GM23338 (cell line): ENCODE measurements at regions not wholly inside any gene's neighbourhood (a gene's known extent, or its start where the extent isn't known, plus 50 kb on each side); places are given as distances from the start of the nearest gene placed in this dataset.

Experiments
- EZH2 ChIP-seq: fragments of 200-600 bp; sonication (generic); IDR thresholded peaks from one replicate; pipeline ENCODE4 v1.8.0; 2017; ENCODE audit warnings: antibody characterized with exemption, mild to moderate bottlenecking, low read depth; ENCODE audit not compliant: unreplicated experiment
- JUNB ChIP-seq: IDR thresholded peaks from one replicate; pipeline ENCODE4 v1.6.1; 2016; ENCODE audit warnings: antibody characterized with exemption; ENCODE audit not compliant: unreplicated experiment
- TF ChIP-seq, protein P1 (sequence below): fragments of 250-450 bp; sonication (Bioruptor Pico); IDR thresholded peaks from 2 replicates; pipeline ENCODE4 v1.5.0; 2020; ENCODE audit warnings: mild to moderate bottlenecking, moderate library complexity
- TF ChIP-seq, protein P2 (sequence below), 2 experiments: fragments of 200-600 bp in 1 of 2; sonication (generic) in 1 of 2; conservative IDR thresholded peaks; 2 replicates each; pipeline versions ENCODE4 v1.5.1 to v1.6.1; 2016 to 2017; ENCODE audit warnings: antibody characterized with exemption in 2 of 2, low read depth in 2 of 2, mild to moderate bottlenecking in 2 of 2, moderate library complexity in 1 of 2

DNA sequence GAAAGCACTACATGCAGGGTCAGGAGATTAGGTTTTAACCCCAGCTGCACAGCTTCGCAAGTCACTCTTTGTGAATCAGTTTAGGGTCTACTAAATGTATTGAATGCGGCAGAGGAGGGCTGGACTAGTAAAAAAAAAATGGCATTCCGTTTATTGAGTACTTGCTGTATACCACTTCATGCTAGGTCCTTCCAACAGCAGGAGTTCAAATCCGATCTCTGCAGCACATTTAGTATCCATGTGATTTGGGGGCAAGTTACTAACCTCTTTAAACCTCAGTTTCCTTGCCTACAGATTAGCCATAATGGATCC is 204.4 kb downstream of the SNCAIP start:
- TF ChIP-seq JUNB (no peak), EZH2 (no peak)
- TF ChIP-seq, protein P1, sequence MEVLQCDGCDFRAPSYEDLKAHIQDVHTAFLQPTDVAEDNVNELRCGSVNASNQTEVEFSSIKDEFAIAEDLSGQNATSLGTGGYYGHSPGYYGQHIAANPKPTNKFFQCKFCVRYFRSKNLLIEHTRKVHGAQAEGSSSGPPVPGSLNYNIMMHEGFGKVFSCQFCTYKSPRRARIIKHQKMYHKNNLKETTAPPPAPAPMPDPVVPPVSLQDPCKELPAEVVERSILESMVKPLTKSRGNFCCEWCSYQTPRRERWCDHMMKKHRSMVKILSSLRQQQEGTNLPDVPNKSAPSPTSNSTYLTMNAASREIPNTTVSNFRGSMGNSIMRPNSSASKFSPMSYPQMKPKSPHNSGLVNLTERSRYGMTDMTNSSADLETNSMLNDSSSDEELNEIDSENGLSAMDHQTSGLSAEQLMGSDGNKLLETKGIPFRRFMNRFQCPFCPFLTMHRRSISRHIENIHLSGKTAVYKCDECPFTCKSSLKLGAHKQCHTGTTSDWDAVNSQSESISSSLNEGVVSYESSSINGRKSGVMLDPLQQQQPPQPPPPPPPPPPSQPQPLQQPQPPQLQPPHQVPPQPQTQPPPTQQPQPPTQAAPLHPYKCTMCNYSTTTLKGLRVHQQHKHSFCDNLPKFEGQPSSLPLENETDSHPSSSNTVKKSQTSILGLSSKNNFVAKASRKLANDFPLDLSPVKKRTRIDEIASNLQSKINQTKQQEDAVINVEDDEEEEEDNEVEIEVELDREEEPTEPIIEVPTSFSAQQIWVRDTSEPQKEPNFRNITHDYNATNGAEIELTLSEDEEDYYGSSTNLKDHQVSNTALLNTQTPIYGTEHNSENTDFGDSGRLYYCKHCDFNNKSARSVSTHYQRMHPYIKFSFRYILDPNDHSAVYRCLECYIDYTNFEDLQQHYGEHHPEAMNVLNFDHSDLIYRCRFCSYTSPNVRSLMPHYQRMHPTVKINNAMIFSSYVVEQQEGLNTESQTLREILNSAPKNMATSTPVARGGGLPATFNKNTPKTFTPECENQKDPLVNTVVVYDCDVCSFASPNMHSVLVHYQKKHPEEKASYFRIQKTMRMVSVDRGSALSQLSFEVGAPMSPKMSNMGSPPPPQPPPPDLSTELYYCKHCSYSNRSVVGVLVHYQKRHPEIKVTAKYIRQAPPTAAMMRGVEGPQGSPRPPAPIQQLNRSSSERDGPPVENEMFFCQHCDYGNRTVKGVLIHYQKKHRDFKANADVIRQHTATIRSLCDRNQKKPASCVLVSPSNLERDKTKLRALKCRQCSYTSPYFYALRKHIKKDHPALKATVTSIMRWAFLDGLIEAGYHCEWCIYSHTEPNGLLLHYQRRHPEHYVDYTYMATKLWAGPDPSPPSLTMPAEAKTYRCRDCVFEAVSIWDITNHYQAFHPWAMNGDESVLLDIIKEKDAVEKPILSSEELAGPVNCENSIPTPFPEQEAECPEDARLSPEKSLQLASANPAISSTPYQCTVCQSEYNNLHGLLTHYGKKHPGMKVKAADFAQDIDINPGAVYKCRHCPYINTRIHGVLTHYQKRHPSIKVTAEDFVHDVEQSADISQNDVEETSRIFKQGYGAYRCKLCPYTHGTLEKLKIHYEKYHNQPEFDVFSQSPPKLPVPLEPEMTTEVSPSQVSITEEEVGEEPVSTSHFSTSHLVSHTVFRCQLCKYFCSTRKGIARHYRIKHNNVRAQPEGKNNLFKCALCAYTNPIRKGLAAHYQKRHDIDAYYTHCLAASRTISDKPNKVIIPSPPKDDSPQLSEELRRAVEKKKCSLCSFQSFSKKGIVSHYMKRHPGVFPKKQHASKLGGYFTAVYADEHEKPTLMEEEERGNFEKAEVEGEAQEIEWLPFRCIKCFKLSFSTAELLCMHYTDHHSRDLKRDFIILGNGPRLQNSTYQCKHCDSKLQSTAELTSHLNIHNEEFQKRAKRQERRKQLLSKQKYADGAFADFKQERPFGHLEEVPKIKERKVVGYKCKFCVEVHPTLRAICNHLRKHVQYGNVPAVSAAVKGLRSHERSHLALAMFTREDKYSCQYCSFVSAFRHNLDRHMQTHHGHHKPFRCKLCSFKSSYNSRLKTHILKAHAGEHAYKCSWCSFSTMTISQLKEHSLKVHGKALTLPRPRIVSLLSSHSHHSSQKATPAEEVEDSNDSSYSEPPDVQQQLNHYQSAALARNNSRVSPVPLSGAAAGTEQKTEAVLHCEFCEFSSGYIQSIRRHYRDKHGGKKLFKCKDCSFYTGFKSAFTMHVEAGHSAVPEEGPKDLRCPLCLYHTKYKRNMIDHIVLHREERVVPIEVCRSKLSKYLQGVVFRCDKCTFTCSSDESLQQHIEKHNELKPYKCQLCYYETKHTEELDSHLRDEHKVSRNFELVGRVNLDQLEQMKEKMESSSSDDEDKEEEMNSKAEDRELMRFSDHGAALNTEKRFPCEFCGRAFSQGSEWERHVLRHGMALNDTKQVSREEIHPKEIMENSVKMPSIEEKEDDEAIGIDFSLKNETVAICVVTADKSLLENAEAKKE: no peak
- TF ChIP-seq, protein P2, sequence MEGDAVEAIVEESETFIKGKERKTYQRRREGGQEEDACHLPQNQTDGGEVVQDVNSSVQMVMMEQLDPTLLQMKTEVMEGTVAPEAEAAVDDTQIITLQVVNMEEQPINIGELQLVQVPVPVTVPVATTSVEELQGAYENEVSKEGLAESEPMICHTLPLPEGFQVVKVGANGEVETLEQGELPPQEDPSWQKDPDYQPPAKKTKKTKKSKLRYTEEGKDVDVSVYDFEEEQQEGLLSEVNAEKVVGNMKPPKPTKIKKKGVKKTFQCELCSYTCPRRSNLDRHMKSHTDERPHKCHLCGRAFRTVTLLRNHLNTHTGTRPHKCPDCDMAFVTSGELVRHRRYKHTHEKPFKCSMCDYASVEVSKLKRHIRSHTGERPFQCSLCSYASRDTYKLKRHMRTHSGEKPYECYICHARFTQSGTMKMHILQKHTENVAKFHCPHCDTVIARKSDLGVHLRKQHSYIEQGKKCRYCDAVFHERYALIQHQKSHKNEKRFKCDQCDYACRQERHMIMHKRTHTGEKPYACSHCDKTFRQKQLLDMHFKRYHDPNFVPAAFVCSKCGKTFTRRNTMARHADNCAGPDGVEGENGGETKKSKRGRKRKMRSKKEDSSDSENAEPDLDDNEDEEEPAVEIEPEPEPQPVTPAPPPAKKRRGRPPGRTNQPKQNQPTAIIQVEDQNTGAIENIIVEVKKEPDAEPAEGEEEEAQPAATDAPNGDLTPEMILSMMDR (conservative IDR thresholded peaks at IDR 0.05; ENCODE audit: low read depth in 2 of 2): no peak
